Trophoblast cell (in vitro differentiated cells and primary cell): ENCODE measurements at regions not wholly inside any gene's neighbourhood (a gene's known extent, or its start where the extent isn't known, plus 50 kb on each side); places are given as distances from the start of the nearest gene placed in this dataset.

Experiments used
- DNase-seq, 2 donors: peaks; one replicate each; pipeline ENCODE4 v3.0.0-alpha.2; 2016
- H2AFZ ChIP-seq: 2 replicates; pipeline ENCODE4 v1.6.1; 2013; ENCODE audit warnings: low read length, moderate library complexity, mild to moderate bottlenecking; ENCODE audit not compliant: insufficient read depth, poor library complexity
- H2AK5ac ChIP-seq: 2 replicates; pipeline ENCODE4 v1.6.1; 2013; ENCODE audit warnings: mild to moderate bottlenecking, low read length
- H2BK120ac ChIP-seq: 2 replicates; pipeline ENCODE4 v1.6.1; 2013; ENCODE audit warnings: low read length, mild to moderate bottlenecking, moderate library complexity; ENCODE audit not compliant: insufficient read depth, poor library complexity
- H2BK12ac ChIP-seq: 2 replicates; pipeline ENCODE4 v1.6.1; 2013; ENCODE audit warnings: mild to moderate bottlenecking, low read length, moderate library complexity
- H2BK5ac ChIP-seq: 2 replicates; pipeline ENCODE4 v1.6.1; 2013; ENCODE audit warnings: low read length, low read depth, moderate library complexity, mild to moderate bottlenecking; ENCODE audit not compliant: poor library complexity
- H3K14ac ChIP-seq: 2 replicates; pipeline ENCODE4 v1.6.1; 2013; ENCODE audit warnings: mild to moderate bottlenecking, low read length
- H3K18ac ChIP-seq: 2 replicates; pipeline ENCODE4 v1.6.1; 2013; ENCODE audit warnings: mild to moderate bottlenecking, low read length
- H3K23ac ChIP-seq: 2 replicates; pipeline ENCODE4 v1.6.1; 2013; ENCODE audit warnings: low read length
- H3K27ac ChIP-seq: 2 replicates; pipeline ENCODE4 v1.5.1; 2013; ENCODE audit warnings: low read depth, mild to moderate bottlenecking, inconsistent platforms, low read length, moderate library complexity
- H3K27me3 ChIP-seq: 2 replicates; pipeline ENCODE4 v1.6.1; 2013; ENCODE audit warnings: inconsistent platforms, mild to moderate bottlenecking, low read length, moderate library complexity; ENCODE audit not compliant: insufficient read depth
- H3K36me3 ChIP-seq, 2 experiments: 1 replicate in 1 of 2; 2 replicates in 1 of 2; pipeline ENCODE4 v1.6.1; 2013; ENCODE audit warnings: low read length in 2 of 2, mild to moderate bottlenecking in 2 of 2, moderate library complexity in 1 of 2; ENCODE audit not compliant: insufficient read depth in 2 of 2, control insufficient read depth in 1 of 2
- H3K4ac ChIP-seq: 2 replicates; pipeline ENCODE4 v1.6.1; 2013; ENCODE audit warnings: low read depth, mild to moderate bottlenecking, low read length, moderate library complexity
- H3K4me1 ChIP-seq, 2 experiments: 1 replicate in 1 of 2; 2 replicates in 1 of 2; pipeline ENCODE4 v1.6.1; 2013; ENCODE audit warnings: low read length in 2 of 2, mild to moderate bottlenecking in 2 of 2, moderate library complexity in 1 of 2; ENCODE audit not compliant: insufficient read depth in 2 of 2, control insufficient read depth in 1 of 2
- H3K4me2 ChIP-seq: 2 replicates; pipeline ENCODE4 v1.6.1; 2013; ENCODE audit warnings: inconsistent platforms, mild to moderate bottlenecking, low read length, moderate library complexity
- H3K4me3 ChIP-seq: 2 replicates; pipeline ENCODE4 v1.5.1; 2013; ENCODE audit warnings: mild to moderate bottlenecking, low read depth, low read length, inconsistent platforms
- H3K79me1 ChIP-seq: one replicate; pipeline ENCODE4 v1.6.1; 2013; ENCODE audit warnings: low read length
- H3K79me2 ChIP-seq: 2 replicates; pipeline ENCODE4 v1.6.1; 2013; ENCODE audit warnings: low read length, mild to moderate bottlenecking; ENCODE audit not compliant: control insufficient read depth, insufficient read depth, poor library complexity
- H3K9ac ChIP-seq: 2 replicates; pipeline ENCODE4 v1.6.1; 2013; ENCODE audit warnings: mild to moderate bottlenecking, low read length
- H3K9me3 ChIP-seq: 2 replicates; pipeline ENCODE4 v1.6.1; 2013; ENCODE audit warnings: low read depth, mild to moderate bottlenecking, control low read depth, inconsistent platforms, low read length; ENCODE audit not compliant: insufficient read depth
- H4K12ac ChIP-seq: 2 replicates; pipeline ENCODE4 v1.6.1; 2013; ENCODE audit warnings: low read depth, mild to moderate bottlenecking, low read length, moderate library complexity
- H4K8ac ChIP-seq: 2 replicates; pipeline ENCODE4 v1.6.1; 2013; ENCODE audit warnings: low read depth, mild to moderate bottlenecking, low read length, moderate library complexity
- H4K91ac ChIP-seq: one replicate; pipeline ENCODE4 v1.6.1; 2013; ENCODE audit warnings: low read depth, mild to moderate bottlenecking, low read length, moderate library complexity
- WGBS: extraction: QIAGEN DNeasy Blood & Tissue Kit; methylation state at CpG from one replicate; pipeline ENCODE4 v1.1.7; 2013; ENCODE audit warnings: missing lambda C conversion rate; ENCODE audit not compliant: insufficient read length, insufficient coverage; ENCODE audit errors: extremely low coverage; 5-methylcytosine and 5-hydroxymethylcytosine counted together

- Histone ChIP-seq H3K14ac (no peak overlapping the region), H3K18ac (no peak overlapping the region), H3K27ac (no peak overlapping the region), H3K79me2 (no peaks in the 10 kb centered on the region), H3K4ac (no peak overlapping the region), H2AK5ac (no peak overlapping the region), H3K79me1 (no peaks in the 10 kb centered on the region), H3K9me3 (peaks cover 1% of the 10 kb centered on the region), H3K23ac (no peak overlapping the region), H4K12ac (no peak overlapping the region), H4K8ac (no peak overlapping the region), H2BK5ac (no peak overlapping the region), H2AFZ (no peak overlapping the region), H3K9ac (no peak overlapping the region), H3K4me2 (no peak overlapping the region), H2BK12ac (no peak overlapping the region), H3K4me3 (no peak overlapping the region), H3K27me3 (no peaks in the 10 kb centered on the region), H3K36me3 (no peaks in the 10 kb centered on the region), H4K91ac (no peak overlapping the region), H2BK120ac (no peak overlapping the region), H3K4me1 (no peaks in the 10 kb centered on the region)
- WGBS = no CpG with 5 or more reads among the region's 6 CpGs
- DNase-seq = no peak
Measured at GRCh38 chr10:120285408-120285807, 171.6 kb upstream of the PLPP4 start.

GRCh38 chr10:120286280-120286679 is 170.7 kb upstream of the PLPP4 start:
- Histone ChIP-seq H2BK12ac (no peak overlapping the region), H3K9ac (no peak overlapping the region), H3K79me1 (no peaks in the 10 kb centered on the region), H3K36me3 (no peaks in the 10 kb centered on the region), H2BK5ac (no peak overlapping the region), H4K8ac (no peak overlapping the region), H2BK120ac (no peak overlapping the region), H3K27ac (no peak overlapping the region), H3K27me3 (no peaks in the 10 kb centered on the region), H3K9me3 (peaks cover 1% of the 10 kb centered on the region), H3K4ac (no peak overlapping the region), H2AFZ (no peak overlapping the region), H3K4me2 (no peak overlapping the region), H2AK5ac (no peak overlapping the region), H3K23ac (no peak overlapping the region), H3K18ac (no peak overlapping the region), H4K91ac (no peak overlapping the region), H3K14ac (no peak overlapping the region), H3K79me2 (no peaks in the 10 kb centered on the region), H3K4me1 (no peaks in the 10 kb centered on the region), H3K4me3 (no peak overlapping the region), H4K12ac (no peak overlapping the region)
- DNase-seq = no peak
- WGBS = no CpG with 5 or more reads among the region's 3 CpGs

GRCh38 chr10:120300513-120300912 is 156.5 kb upstream of the PLPP4 start:
- Histone ChIP-seq H3K18ac (no peak overlapping the region), H3K79me2 (no peaks in the 10 kb centered on the region), H2BK120ac (no peak overlapping the region), H3K36me3 (no peaks in the 10 kb centered on the region), H3K4me1 (no peaks in the 10 kb centered on the region), H2AFZ (no peak overlapping the region), H3K9me3 (no peaks in the 10 kb centered on the region), H2AK5ac (no peak overlapping the region), H3K9ac (no peak overlapping the region), H4K91ac (no peak overlapping the region), H2BK5ac (no peak overlapping the region), H3K4me3 (no peak overlapping the region), H3K14ac (no peak overlapping the region), H3K79me1 (no peaks in the 10 kb centered on the region), H4K8ac (no peak overlapping the region), H3K4me2 (no peak overlapping the region), H3K23ac (no peak overlapping the region), H3K27me3 (no peaks in the 10 kb centered on the region), H3K27ac (no peak overlapping the region), H4K12ac (no peak overlapping the region), H3K4ac (no peak overlapping the region), H2BK12ac (no peak overlapping the region)
- no CpG with 5 or more reads among the region's 5 CpGs for WGBS
- no peak for DNase-seq

GRCh38 chr10:120308589-120308988 is 148.4 kb upstream of the PLPP4 start:
- Histone ChIP-seq H3K4me2 (no peak overlapping the region), H3K14ac (no peak overlapping the region), H3K18ac (no peak overlapping the region)

More at GRCh38 chr10:120308589-120308988, 148.4 kb upstream of the PLPP4 start:
- Histone ChIP-seq H2BK5ac (no peak overlapping the region), H3K27me3 (no peaks in the 10 kb centered on the region), H3K79me2 (no peaks in the 10 kb centered on the region), H3K9me3 (no peaks in the 10 kb centered on the region), H3K27ac (no peak overlapping the region), H4K91ac (no peak overlapping the region), H4K8ac (no peak overlapping the region), H2BK12ac (no peak overlapping the region), H3K4ac (no peak overlapping the region), H3K79me1 (no peaks in the 10 kb centered on the region), H3K4me3 (no peak overlapping the region), H2AFZ (no peak overlapping the region), H3K4me1 (no peaks in the 10 kb centered on the region), H3K23ac (no peak overlapping the region), H4K12ac (no peak overlapping the region), H2AK5ac (no peak overlapping the region), H2BK120ac (no peak overlapping the region), H3K9ac (no peak overlapping the region), H3K36me3 (no peaks in the 10 kb centered on the region)
- no peak for DNase-seq
- WGBS = no CpG with 5 or more reads among the region's 3 CpGs
